Caco-2 (cell line): ENCODE measurements at regions not wholly inside any gene's neighbourhood (a gene's known extent, or its start where the extent isn't known, plus 50 kb on each side); places are given as distances from the start of the nearest gene placed in this dataset.

ENCODE experiments used
- BruUV-seq: library from RNA; stranded (reverse); fragments of 400-500 nt; replicated peaks from 2 replicates; lab custom pipeline; 2021; lab: Mats Ljungman, UMichigan
- CTCF ChIA-PET: fragments of 300-600 bp; sonication (Branson Sonifier 250); formaldehyde crosslinking; loops from one replicate; lab custom pipeline; 2022; ENCODE audit warnings: antibody characterized with exemption; lab: Charles Lee
- POLR2A ChIA-PET: fragments of 300-600 bp; sonication (Branson Sonifier 250); formaldehyde crosslinking; loops from one replicate; lab custom pipeline; 2022; ENCODE audit warnings: antibody characterized with exemption; lab: Charles Lee
- DNase-seq, 2 experiments: peaks; one replicate each; pipeline versions ENCODE4 v3.0.0 to v3.0.0-alpha.2; 2020 to 2022
- H3K27me3 ChIP-seq: replicated peaks from 2 replicates; pipeline ENCODE4 v1.6.0; 2011; ENCODE audit warnings: low read length; ENCODE audit not compliant: control insufficient read depth, insufficient read depth
- H3K36me3 ChIP-seq: 2 replicates; pipeline ENCODE4 v1.5.1; 2011; ENCODE audit warnings: low read length; ENCODE audit not compliant: control insufficient read depth, insufficient read depth
- H3K4me1 ChIP-seq: fragments of 250-450 bp; sonication (Bioruptor Pico); 2 replicates; pipeline ENCODE4 v1.5.1; 2020; ENCODE audit warnings: mild to moderate bottlenecking
- H3K4me3 ChIP-seq: 2 replicates; pipeline ENCODE4 v1.5.1; 2011; ENCODE audit warnings: low read depth, mild to moderate bottlenecking, control low read depth, low read length
- H3K9me3 ChIP-seq: fragments of 250-450 bp; sonication (Bioruptor Pico); 2 replicates; pipeline ENCODE4 v1.5.1; 2020; ENCODE audit warnings: mild to moderate bottlenecking, moderate library complexity
- H3K27ac Mint-ChIP-seq: one replicate; pipeline ENCODE4 v1.8.0; 2022; ENCODE audit warnings: mixed read lengths; ENCODE audit not compliant: unreplicated experiment
- H3K27me3 Mint-ChIP-seq: one replicate; pipeline ENCODE4 v1.8.0; 2022; ENCODE audit warnings: mixed read lengths; ENCODE audit not compliant: insufficient read depth, unreplicated experiment
- H3K36me3 Mint-ChIP-seq: one replicate; pipeline ENCODE4 v1.8.0; 2022; ENCODE audit warnings: mild to moderate bottlenecking, mixed read lengths; ENCODE audit not compliant: insufficient read depth, unreplicated experiment
- H3K4me1 Mint-ChIP-seq: one replicate; pipeline ENCODE4 v1.8.0; 2022; ENCODE audit warnings: low read depth, mixed read lengths; ENCODE audit not compliant: unreplicated experiment
- H3K4me3 Mint-ChIP-seq: one replicate; pipeline ENCODE4 v1.8.0; 2022; ENCODE audit warnings: mild to moderate bottlenecking, moderate library complexity, mixed read lengths; ENCODE audit not compliant: unreplicated experiment
- H3K9me3 Mint-ChIP-seq: one replicate; pipeline ENCODE4 v1.8.0; 2022; ENCODE audit warnings: mixed read lengths; ENCODE audit not compliant: unreplicated experiment
- CTCF ChIP-seq, 2 experiments: fragments of 200-600 bp in 1 of 2; IDR thresholded peaks; 1 replicate in 1 of 2; 2 replicates in 1 of 2; pipeline versions ENCODE4 v1.5.1 to v1.8.0; 2011 to 2022; ENCODE audit warnings: antibody characterized with exemption in 1 of 2, control low read depth in 1 of 2, inconsistent platforms in 1 of 2, low read depth in 1 of 2, low read length in 1 of 2, mild to moderate bottlenecking in 1 of 2, moderate library complexity in 1 of 2; ENCODE audit not compliant: insufficient read depth in 1 of 2, severe bottlenecking in 1 of 2, unreplicated experiment in 1 of 2
- intact Hi-C: fragments of 100-400 bp; cut with micrococcal nuclease; formaldehyde crosslinking; loops from one replicate; pipeline ENCODE4 v1.10.0; 2022; ENCODE audit not compliant: unreplicated experiment

- no TSS peak for BruUV-seq
- Mint-ChIP-seq H3K9me3 (no peaks in the 10 kb centered on the region), H3K36me3 (no peaks in the 10 kb centered on the region), H3K27ac (no peak overlapping the region), H3K4me1 (no peaks in the 10 kb centered on the region), H3K27me3 (no peaks in the 10 kb centered on the region), H3K4me3 (no peak overlapping the region)
- no peak for DNase-seq
- CTCF ChIA-PET: no interaction called here
- H3K4me1 ChIP-seq: no peaks in the 10 kb centered on the region
- H3K36me3 ChIP-seq: no peaks in the 10 kb centered on the region
- no peak overlapping the region for H3K4me3 ChIP-seq
- TF ChIP-seq CTCF (IDR thresholded peaks at IDR 0.05; ENCODE audit: insufficient read depth in 1 of 2, low read depth in 1 of 2, low read length in 1 of 2, severe bottlenecking in 1 of 2, unreplicated experiment in 1 of 2): no peak
- POLR2A ChIA-PET: no interaction called here
- H3K27me3 ChIP-seq: no peaks in the 10 kb centered on the region
- no peaks in the 10 kb centered on the region for H3K9me3 ChIP-seq
- intact Hi-C loops: loop anchor here (5.0 kb wide), 1 partner anchor 46 kb away; no protein-coding TSS in a partner anchor
Measured at GRCh38 chr13:57511603-57512002, 119.9 kb upstream of the PCDH17 start.

DNA sequence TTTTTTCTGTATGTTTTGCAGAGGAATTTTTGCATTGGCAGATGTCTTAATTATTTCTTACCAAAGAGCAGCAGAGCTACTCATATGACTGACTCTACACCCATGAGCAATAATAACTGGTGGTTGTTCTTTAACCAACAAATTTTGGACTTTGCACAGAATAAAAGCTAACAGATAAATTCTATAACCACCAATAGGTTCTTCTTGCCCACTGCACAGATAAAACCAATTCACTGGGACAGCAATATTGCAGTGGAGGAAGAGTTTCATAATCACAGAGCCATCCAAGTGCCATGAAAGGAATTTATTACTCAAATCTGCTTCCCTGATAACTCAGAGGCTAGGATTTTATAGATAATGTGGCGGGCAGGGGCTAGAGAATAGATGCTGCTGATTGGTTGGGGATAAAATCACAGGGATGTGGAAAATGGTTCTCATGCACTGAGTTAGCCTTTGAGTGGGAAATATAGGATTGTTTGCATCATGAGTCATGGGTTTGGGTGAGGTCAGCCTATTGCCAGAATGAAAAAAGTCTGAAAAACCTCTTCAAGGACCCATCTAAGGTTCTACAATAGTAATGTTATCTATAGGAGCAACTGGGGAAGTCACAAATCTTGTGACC is 104.3 kb upstream of the PCDH17 start:
- intact Hi-C loops: no loop called here
- Histone ChIP-seq H3K36me3 (no peaks in the 10 kb centered on the region; the same call in 1 of the 2 replicates), H3K27me3 (no peaks in the 10 kb centered on the region), H3K9me3 (0 out of 2 replicates have a peak, but pooled peaks cover 5% of the 10 kb centered on the region), H3K4me1 (peaks cover 10% of the 10 kb centered on the region; the same call in 1 of the 2 replicates), H3K4me3 (no peak overlapping the region)
- Mint-ChIP-seq H3K4me1 (no peaks in the 10 kb centered on the region), H3K36me3 (no peaks in the 10 kb centered on the region), H3K9me3 (peaks cover 4% of the 10 kb centered on the region), H3K27ac (no peak overlapping the region), H3K4me3 (no peak overlapping the region), H3K27me3 (no peaks in the 10 kb centered on the region)
- no peak for TF ChIP-seq CTCF (IDR thresholded peaks at IDR 0.05; ENCODE audit: insufficient read depth in 1 of 2, low read depth in 1 of 2, low read length in 1 of 2, severe bottlenecking in 1 of 2, unreplicated experiment in 1 of 2)
- peak; percentile 9 to 44 for DNase-seq
- ChIA-PET POLR2A (no interaction called here), CTCF (no interaction called here)
- no TSS peak for BruUV-seq

GRCh38 chr13:57531256-57531655 is 100.3 kb upstream of the PCDH17 start:
- DNase-seq: no peak
- H3K4me3 Mint-ChIP-seq: no peak overlapping the region
- no TSS peak for BruUV-seq
- no peak overlapping the region for H3K27ac Mint-ChIP-seq
- no peaks in the 10 kb centered on the region for H3K36me3 Mint-ChIP-seq
- Histone ChIP-seq H3K27me3 (no peaks in the 10 kb centered on the region), H3K4me3 (no peak overlapping the region), H3K4me1 (peaks cover 10% of the 10 kb centered on the region; the same call in 1 of the 2 replicates), H3K36me3 (no peaks in the 10 kb centered on the region; the same call in 1 of the 2 replicates), H3K9me3 (0 out of 2 replicates have a peak, but pooled peaks cover 5% of the 10 kb centered on the region)
- ChIA-PET POLR2A (no interaction called here), CTCF (no interaction called here)
- no peaks in the 10 kb centered on the region for H3K4me1 Mint-ChIP-seq
- H3K27me3 Mint-ChIP-seq: no peaks in the 10 kb centered on the region
- H3K9me3 Mint-ChIP-seq: peaks cover 6% of the 10 kb centered on the region
- intact Hi-C loops: no loop called here
- no peak for TF ChIP-seq CTCF (IDR thresholded peaks at IDR 0.05; ENCODE audit: insufficient read depth in 1 of 2, low read depth in 1 of 2, low read length in 1 of 2, severe bottlenecking in 1 of 2, unreplicated experiment in 1 of 2)
